ENCODE measurements at regions not wholly inside any gene's neighbourhood (a gene's known extent, or its start where the extent isn't known, plus 50 kb on each side); places are given as distances from the start of the nearest gene placed in this dataset.

DNA sequence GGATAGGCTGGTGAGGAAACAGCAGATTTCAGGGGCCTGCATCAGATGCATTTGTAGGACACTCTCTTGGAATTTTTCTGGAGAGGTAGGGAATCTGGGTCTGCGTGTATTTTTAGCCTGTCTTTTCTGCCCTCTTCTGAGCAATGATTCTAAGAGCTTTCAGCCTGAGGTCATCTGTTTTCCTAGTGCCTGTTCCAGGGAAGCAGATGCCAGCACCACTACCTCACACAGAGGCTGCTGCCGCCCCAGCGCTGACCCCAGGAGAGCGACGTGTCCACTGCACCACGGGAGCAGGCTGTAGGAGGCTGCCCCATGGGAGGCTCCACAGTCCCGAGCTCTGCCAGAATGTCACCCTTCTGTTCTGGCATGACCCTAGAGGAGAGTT lies 316.5 kb downstream of the CYP26B1 start:
- no peak for DNase-seq

GRCh38 chr2:71830497-71831192 lies 317.0 kb downstream of the CYP26B1 start:
- no peak for DNase-seq

GRCh38 chr2:71829008-71829407 lies 318.7 kb downstream of the CYP26B1 start:
- no peak for DNase-seq

GRCh38 chr2:71827973-71828372 lies 319.7 kb downstream of the CYP26B1 start:
- no peak for DNase-seq

DNA sequence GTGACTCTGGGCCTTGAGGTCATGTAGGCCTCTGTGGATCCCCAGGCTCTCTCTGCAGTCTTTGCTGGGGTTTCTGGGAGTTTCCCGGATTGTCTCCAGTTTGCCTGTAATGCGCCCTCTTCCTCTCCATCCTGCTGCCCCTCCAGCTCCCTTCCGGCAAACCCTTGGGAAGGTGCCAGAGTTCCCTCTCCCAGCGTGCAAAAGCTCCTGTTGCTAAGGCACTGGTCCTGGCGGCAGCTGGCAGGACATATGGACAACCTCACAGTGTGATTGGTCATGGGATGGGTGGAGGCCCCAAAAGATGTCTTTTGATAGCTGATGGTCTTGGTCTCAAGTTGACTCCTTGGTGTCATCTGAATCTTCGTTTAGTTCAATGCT lies 320.1 kb downstream of the CYP26B1 start:
- no peak for DNase-seq

- no peak for DNase-seq
These were observed 320.7 kb downstream of the CYP26B1 start for GRCh38 chr2:71826826-71827523.

DNA sequence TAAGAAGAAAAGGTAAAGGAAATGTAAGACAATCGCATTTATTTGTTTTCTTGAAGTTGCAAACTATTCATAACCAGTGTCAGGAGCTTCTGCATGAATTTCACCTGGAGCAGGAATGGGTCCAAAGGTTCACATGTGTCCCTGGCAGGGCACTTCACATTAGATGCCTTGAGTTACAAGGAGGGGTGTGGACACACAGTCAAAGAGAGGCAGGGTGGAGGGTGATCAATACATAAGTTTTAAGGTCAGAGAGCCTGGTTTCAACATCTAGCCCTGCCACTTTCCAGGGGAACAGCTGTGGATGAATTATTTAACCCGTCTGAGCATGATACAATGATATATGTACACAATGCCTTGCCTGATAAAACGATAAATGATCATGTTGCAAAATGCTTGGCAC lies 321.4 kb downstream of the CYP26B1 start:
- no peak for DNase-seq

DNA sequence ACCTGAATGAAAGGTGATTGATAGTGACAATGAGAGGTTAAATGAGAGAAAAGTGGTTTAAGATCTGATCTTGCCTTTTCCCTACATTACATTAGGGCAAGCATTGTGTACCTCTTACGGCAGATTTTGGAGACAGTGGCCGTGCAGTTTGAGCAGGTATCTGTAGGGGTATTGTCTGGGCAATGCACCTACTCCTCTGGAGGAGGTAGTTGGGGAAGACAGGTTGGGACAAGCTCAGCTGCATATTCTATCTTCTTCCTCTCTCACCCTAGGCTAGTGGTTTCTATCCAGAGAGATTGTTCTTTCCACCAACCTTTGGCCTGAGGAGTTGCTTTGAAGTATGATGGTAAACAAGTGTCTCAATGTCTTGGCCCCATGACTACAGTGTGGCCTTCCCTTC lies 323.2 kb downstream of the CYP26B1 start:
- no peak for DNase-seq

DNA sequence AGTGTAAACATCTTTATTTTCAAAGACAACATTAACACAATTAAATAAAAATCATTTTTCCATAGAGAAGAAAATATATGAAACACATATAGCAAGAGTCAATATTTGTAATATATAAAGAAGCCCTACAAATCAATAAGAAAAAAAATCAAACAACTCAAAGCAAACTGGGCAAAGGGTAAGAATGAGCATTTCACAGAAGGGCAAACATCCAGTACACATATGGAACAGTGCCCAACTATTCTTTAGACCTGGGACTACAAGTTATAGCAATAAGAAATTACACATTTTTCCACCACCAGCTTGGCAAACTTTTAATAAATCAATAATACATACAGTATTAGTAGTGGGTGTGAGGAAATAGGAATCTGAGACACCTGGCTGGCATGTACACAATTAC lies 324.1 kb downstream of the CYP26B1 start:
- DNase-seq, result no peak

- no peak for DNase-seq
These were observed 325.2 kb downstream of the CYP26B1 start for GRCh38 chr2:71822463-71822862.

GRCh38 chr2:71821856-71822255 lies 325.8 kb downstream of the CYP26B1 start:
- no peak for DNase-seq

- no peak for DNase-seq
These were observed 330.8 kb downstream of the CYP26B1 start for GRCh38 chr2:71816815-71817214.

DNA sequence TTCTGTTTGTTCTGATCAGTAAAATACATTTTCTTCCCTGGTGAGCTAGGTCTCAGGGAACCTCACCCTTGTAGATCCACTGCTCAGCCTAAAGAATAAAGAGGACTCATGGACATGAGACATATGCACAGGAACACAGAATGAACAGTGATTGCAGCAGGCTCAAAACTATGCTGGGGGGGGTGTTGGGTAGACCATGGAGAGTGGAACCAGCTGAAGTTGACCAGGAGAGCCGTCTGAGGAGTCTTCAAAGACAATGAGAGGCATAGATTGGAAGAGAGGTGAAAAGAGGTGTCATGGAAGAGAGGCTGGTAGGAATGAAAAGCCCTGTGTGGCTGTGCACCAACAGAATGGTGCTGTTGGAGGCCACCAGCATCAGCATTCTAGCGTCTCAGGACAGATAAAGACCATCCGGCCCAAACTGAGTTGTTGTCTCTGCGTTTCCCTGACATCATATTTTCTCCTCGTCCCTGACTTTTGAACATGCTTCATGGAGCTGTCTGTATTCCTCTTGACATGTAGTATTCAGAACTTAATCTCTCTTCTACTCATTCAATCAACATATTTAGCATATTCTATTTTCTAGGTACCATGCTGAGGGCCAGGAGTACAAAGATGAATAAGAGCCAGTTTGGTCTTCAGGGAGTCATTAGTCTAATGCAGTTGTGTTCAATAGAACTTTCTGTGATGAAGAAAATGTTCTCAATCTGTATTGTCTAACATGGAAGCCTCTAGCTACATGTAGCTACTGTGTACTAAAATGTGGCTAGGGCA lies 331.8 kb downstream of the CYP26B1 start:
- DNase-seq, result no peak

DNA sequence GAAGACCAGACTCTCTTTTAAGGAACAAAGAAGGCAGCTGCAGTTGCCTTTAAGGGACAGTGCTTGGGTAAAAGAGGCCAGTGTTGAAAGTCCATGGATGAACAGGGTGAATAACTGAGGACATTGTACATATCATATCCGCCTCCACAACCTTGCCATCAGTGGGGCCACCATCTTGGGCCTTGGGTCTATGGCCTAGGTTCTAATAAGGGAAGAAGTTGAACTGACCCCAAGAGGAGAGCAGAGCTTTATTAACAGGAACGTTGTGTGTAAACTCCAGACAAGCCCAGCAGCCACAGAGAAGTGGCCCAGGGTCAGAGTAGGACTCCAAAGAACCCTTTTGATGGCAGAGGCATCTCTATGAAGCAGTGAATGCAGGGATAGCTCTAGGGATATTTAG lies 332.8 kb downstream of the CYP26B1 start:
- no peak for DNase-seq

GRCh38 chr2:71813807-71814470 lies 333.7 kb downstream of the CYP26B1 start:
- DNase-seq, result no peak

DNA sequence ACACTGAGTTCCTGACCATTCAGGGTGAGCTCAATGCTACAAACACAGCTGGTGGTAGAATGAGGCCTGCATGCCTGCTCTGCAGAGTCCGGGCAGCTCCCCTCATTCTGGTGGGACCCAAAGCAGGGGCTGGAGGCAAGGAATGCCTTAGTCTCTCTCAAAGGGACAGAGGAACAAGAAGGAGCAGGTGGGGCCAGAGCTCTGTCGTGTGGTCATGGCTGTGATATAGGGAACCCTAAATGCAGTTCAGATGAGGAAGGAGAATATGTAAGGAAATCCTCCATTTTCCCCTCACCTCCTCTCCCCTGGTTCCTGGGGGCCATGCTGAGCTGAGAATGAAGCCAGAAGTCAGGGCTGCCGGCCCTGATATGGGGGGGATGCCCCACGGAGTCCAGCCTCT lies 334.3 kb downstream of the CYP26B1 start:
- DNase-seq, result no peak

DNA sequence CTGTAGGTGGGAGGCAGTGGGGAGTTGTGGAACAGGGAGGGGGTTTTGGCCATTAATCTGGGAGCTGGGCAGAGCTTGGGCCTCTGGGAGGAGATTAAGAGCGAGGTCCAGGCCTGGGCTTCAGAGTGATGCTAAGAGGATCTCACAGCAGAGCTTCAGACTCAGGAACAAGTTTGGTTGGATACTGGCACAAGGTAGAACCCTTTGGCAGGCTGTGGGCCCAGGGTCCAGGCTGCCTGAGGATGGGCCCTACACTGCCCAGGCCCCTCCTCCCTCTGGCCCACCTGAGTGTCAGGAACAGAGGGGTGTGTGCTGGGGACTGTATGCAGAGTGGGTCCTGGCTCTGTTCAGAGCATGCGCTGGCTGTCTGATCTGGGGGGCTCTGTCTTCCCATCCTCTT lies 334.9 kb downstream of the CYP26B1 start:
- no peak for DNase-seq

- no peak for DNase-seq
These were observed 335.9 kb downstream of the CYP26B1 start for GRCh38 chr2:71811726-71812125.

- DNase-seq, result no peak
These were observed 336.5 kb downstream of the CYP26B1 start for GRCh38 chr2:71811157-71811556.

DNA sequence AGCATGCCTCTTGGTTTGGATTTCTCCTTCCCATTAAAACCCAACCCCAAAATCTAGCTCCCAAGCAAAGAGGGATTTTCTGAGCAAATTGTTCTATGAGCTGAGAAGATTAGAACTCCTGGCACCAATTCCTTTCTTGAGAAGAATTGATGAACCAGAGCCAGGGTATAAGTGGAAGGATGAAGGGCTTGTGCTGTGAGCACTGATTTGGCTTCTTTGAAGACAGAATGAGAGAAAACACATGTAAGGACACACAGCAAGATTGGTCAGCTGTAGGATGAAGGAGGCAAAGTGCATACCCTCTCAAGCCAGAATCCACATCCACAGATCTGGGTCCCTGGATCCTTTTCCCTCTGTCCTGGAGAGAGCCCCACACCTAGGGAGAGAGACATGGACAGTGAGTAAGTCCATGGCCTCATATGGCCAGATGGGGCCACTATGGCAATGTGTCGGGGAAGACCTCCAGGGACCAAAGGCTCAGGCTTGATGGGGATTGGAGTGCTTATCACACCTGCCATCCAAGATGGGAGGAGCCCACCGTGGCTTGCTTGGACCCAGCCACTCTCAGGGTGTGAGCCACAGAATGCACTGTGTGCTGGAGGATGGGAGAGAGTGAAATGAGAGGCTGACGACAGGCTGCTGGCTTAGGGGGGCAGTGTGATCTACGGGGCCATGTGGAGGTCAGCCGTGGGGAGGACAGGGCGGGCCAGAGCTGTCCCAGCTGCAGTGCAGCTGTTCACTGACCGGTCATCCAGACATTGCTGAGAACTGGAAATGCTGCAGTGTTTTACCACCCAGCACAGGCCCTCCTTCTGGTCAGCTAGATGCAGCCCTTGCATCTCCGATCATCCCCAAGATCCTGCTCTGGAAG lies 339.8 kb downstream of the CYP26B1 start:
- no peak for DNase-seq

DNA sequence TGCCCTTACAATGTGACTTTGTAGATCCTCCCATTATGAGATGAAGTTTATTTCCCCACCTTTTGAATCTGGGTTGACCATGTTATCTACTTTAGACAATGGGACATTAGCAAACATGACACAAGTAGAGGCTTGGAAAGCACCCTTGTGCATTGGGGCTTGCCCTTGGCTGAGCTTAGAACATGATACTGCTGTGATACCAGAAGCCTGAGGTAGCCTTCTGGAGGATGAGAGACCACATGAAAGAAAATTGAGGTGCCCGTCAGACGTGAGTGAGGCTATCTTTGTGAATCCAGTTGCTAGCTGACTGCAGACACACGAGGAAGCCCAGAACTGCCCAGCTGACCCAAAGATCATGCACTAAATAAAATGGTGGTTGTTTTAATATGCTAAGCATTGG lies 341.2 kb downstream of the CYP26B1 start:
- no peak for DNase-seq

DNA sequence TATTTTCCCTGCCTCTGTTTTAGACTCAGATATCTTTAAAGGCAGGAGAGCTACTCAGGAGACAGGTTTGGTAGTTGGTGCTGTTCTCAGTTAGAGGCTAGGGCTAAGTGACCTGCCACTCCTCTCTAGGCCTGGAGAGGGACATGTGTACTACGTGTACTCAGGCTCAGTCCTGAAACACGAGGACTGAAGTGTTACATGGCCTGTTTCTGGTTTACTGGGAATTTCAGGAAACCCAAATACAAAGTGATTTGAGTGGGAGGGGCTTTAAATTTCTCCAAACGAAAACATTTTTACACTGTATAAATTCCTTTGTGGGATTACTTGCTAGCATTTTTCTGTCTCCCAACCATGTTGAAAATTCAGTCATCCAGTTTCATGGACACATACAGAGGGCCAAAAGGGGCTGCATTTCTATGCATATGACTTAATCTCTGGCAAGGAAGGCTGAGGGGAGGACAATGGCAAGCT lies 343.3 kb downstream of the CYP26B1 start:
- no peak for DNase-seq
